Endothelial cell of umbilical vein (primary cell): ENCODE measurements at regions not wholly inside any gene's neighbourhood (a gene's known extent, or its start where the extent isn't known, plus 50 kb on each side); places are given as distances from the start of the nearest gene placed in this dataset.

Experiments
- BruUV-seq: library from RNA; stranded (reverse); fragments of 400-500 nt; replicated peaks from 2 replicates; lab custom pipeline; 2021; lab: Mats Ljungman, UMichigan
- CTCF ChIA-PET: fragments of 300-600, 350-600 bp; sonication (Branson Sonifier 250); formaldehyde crosslinking; loops from one replicate; lab custom pipeline; 2021; ENCODE audit warnings: antibody characterized with exemption, inconsistent platforms; lab: Charles Lee
- POLR2A ChIA-PET: fragments of 300-600, 350-600 bp; sonication (Branson Sonifier 250); formaldehyde crosslinking; loops from one replicate; lab custom pipeline; 2021; ENCODE audit warnings: antibody characterized with exemption, inconsistent platforms; lab: Charles Lee
- DNase-seq: peaks from one replicate; pipeline ENCODE4 v3.0.0-alpha.2; 2011; ENCODE audit warnings: low read depth, low spot score
- FAIRE-seq: peaks from 2 replicates; lab custom pipeline; 2011; peaks lifted over from hg19 to GRCh38; lab: Jason Lieb, UNC
- H2AFZ ChIP-seq: 2 replicates; pipeline ENCODE4 v1.6.0; 2012; ENCODE audit warnings: low read depth, low read length, control low read depth, inconsistent platforms
- H3K27ac ChIP-seq: 2 replicates; pipeline ENCODE4 v1.5.1; 2011; ENCODE audit warnings: low read depth, mild to moderate bottlenecking, control low read depth, low read length, moderate library complexity; ENCODE audit not compliant: insufficient read depth
- H3K27me3 ChIP-seq, 2 experiments: 2 replicates each; pipeline versions ENCODE4 v1.6.0 to v1.6.1; 2011; ENCODE audit warnings: low read length in 2 of 2, mixed read lengths in 1 of 2; ENCODE audit not compliant: control insufficient read depth in 2 of 2, insufficient read depth in 2 of 2
- H3K36me3 ChIP-seq, 2 experiments: 2 replicates in 1 of 2; 3 replicates in 1 of 2; pipeline ENCODE4 v1.5.1; 2011; ENCODE audit warnings: low read length in 2 of 2, mild to moderate bottlenecking in 1 of 2, moderate library complexity in 1 of 2; ENCODE audit not compliant: control insufficient read depth in 2 of 2, insufficient read depth in 2 of 2; ENCODE audit errors: extremely low read depth in 1 of 2
- H3K4me1 ChIP-seq: 3 replicates; pipeline ENCODE4 v1.5.1; 2011; ENCODE audit warnings: mild to moderate bottlenecking, low read length; ENCODE audit not compliant: control insufficient read depth, insufficient read depth; ENCODE audit errors: extremely low read depth
- H3K4me2 ChIP-seq: 2 replicates; pipeline ENCODE4 v1.6.1; 2011; ENCODE audit warnings: low read length, control low read depth, mixed read lengths; ENCODE audit not compliant: insufficient read depth
- H3K4me3 ChIP-seq, 3 experiments: fragments of 200-600 bp in 1 of 3; sonication (generic), shearing (Covaris generic) in 1 of 3; replicated peaks in 1 of 3; 2 replicates each; pipeline ENCODE4 v1.5.1; 2011 to 2016; ENCODE audit warnings: control low read depth in 3 of 3, low read length in 3 of 3, mild to moderate bottlenecking in 2 of 3, inconsistent platforms in 1 of 3, low read depth in 1 of 3, moderate library complexity in 1 of 3; ENCODE audit not compliant: insufficient read depth in 1 of 3
- H3K79me2 ChIP-seq: 2 replicates; pipeline ENCODE4 v1.6.0; 2012; ENCODE audit warnings: low read length, inconsistent platforms; ENCODE audit not compliant: control insufficient read depth, insufficient read depth
- H3K9ac ChIP-seq: replicated peaks from 2 replicates; pipeline ENCODE3; 2011; ENCODE audit warnings: low read length, control low read depth; ENCODE audit not compliant: insufficient read depth; ENCODE audit errors: extremely low read depth
- H3K9me1 ChIP-seq: replicated peaks from 3 replicates; pipeline ENCODE4 v1.6.0; 2011; ENCODE audit warnings: mild to moderate bottlenecking, low read length; ENCODE audit not compliant: control insufficient read depth, insufficient read depth; ENCODE audit errors: extremely low read depth
- H3K9me3 ChIP-seq: replicated peaks from 2 replicates; pipeline ENCODE4 v1.5.1; 2012; ENCODE audit warnings: low read length, inconsistent platforms; ENCODE audit not compliant: control insufficient read depth, insufficient read depth
- H4K20me1 ChIP-seq: replicated peaks from 2 replicates; pipeline ENCODE3; 2011; ENCODE audit warnings: mild to moderate bottlenecking, low read length; ENCODE audit not compliant: control insufficient read depth, insufficient read depth; ENCODE audit errors: extremely low read depth
- CTCF ChIP-seq, 2 donors: IDR thresholded peaks; 1 replicate in 1 of 2; 2 replicates in 1 of 2; pipeline ENCODE4 v1.5.1; 2011; ENCODE audit warnings: low read length in 2 of 2, mild to moderate bottlenecking in 2 of 2, moderate library complexity in 2 of 2, control low read depth in 1 of 2, inconsistent platforms in 1 of 2, low read depth in 1 of 2; ENCODE audit not compliant: insufficient read depth in 1 of 2; ENCODE audit errors: extremely low read depth in 1 of 2
- EZH2 ChIP-seq: IDR thresholded peaks from 2 replicates; pipeline ENCODE4 v1.6.1; 2012; ENCODE audit warnings: borderline replicate concordance, low read depth, mild to moderate bottlenecking, moderate library complexity, low read length, inconsistent platforms; ENCODE audit not compliant: severe bottlenecking
- FOS ChIP-seq: IDR thresholded peaks from 2 replicates; pipeline ENCODE4 v1.6.1; 2011; ENCODE audit warnings: mild to moderate bottlenecking, low read length, moderate library complexity, borderline replicate concordance; ENCODE audit not compliant: insufficient read depth
- GATA2 ChIP-seq: IDR thresholded peaks from 2 replicates; pipeline ENCODE4 v1.7.0; 2011; ENCODE audit warnings: low read depth, mild to moderate bottlenecking, moderate library complexity, mixed read lengths, low read length; ENCODE audit not compliant: insufficient read length, insufficient read depth
- JUN ChIP-seq: IDR thresholded peaks from 2 replicates; pipeline ENCODE4 v1.6.1; 2011; ENCODE audit warnings: borderline replicate concordance, low read depth; ENCODE audit not compliant: insufficient read length, insufficient read depth
- MAX ChIP-seq: IDR thresholded peaks from 2 replicates; pipeline ENCODE4 v1.6.1; 2011; ENCODE audit not compliant: insufficient read depth, insufficient read length
- MYC ChIP-seq: IDR thresholded peaks from one replicate; pipeline ENCODE4 v1.6.1; 2011; ENCODE audit warnings: mild to moderate bottlenecking, low read depth, low read length
- POLR2A ChIP-seq: IDR thresholded peaks from 2 replicates; pipeline ENCODE4 v1.6.1; 2012; ENCODE audit warnings: low read depth, mild to moderate bottlenecking, control low read depth, low read length
- POLR2AphosphoS5 ChIP-seq: IDR thresholded peaks from 2 replicates; pipeline ENCODE4 v1.6.1; 2012; ENCODE audit warnings: low read depth, mild to moderate bottlenecking, control low read depth, low read length, moderate library complexity; ENCODE audit not compliant: insufficient read depth
- dilution Hi-C: fragments of 300-500 bp; cut with MboI; formaldehyde crosslinking; loops from one replicate; pipeline ENCODE4 v1.15.0; 2019; ENCODE audit warnings: low sequenced_read_pairs; ENCODE audit not compliant: extremely low pct_ligation_motif_present
- intact Hi-C: fragments of 100-400 bp; cut with micrococcal nuclease; formaldehyde crosslinking; loops from one replicate; pipeline ENCODE4 v1.10.0; 2022

- DNase-seq, result no peak
These were observed 150.5 kb downstream of the ARSF start for GRCh38 chrX:3191796-3192195.

More at GRCh38 chrX:3191796-3192195, 150.5 kb downstream of the ARSF start:
- Histone ChIP-seq H3K9me3 (no peaks in the 10 kb centered on the region), H3K79me2 (no peaks in the 10 kb centered on the region), H3K4me2 (no peak overlapping the region), H3K4me1 (no peaks in the 10 kb centered on the region), H3K36me3 (no peaks in the 10 kb centered on the region), H2AFZ (no peak overlapping the region), H3K27ac (no peak overlapping the region), H3K9ac (no peak overlapping the region), H3K9me1 (no peaks in the 10 kb centered on the region), H3K27me3 (no peaks in the 10 kb centered on the region), H3K4me3 (no peak overlapping the region), H4K20me1 (no peaks in the 10 kb centered on the region)
- ChIA-PET POLR2A (no interaction called here), CTCF (no interaction called here)
- dilution Hi-C loops, result no loop called here
- intact Hi-C loops, result loop anchor here (10.0 kb wide), 1 partner anchor 83 kb away; no protein-coding TSS in a partner anchor
- no TSS peak for BruUV-seq
- no peak for FAIRE-seq
- no peak for TF ChIP-seq POLR2AphosphoS5
- no peak for TF ChIP-seq CTCF (IDR thresholded peaks at IDR 0.05; ENCODE audit: extremely low read depth in 1 of 2, insufficient read depth in 1 of 2, low read depth in 1 of 2, low read length in 2 of 2)
- no peak for TF ChIP-seq JUN
- no peak for TF ChIP-seq EZH2
- TF ChIP-seq MAX, result no peak
- TF ChIP-seq MYC, result no peak
- no peak for TF ChIP-seq FOS
- no peak for TF ChIP-seq POLR2A
- TF ChIP-seq GATA2, result no peak
